ENCODE measurements at regions not wholly inside any gene's neighbourhood (a gene's known extent, or its start where the extent isn't known, plus 50 kb on each side); places are given as distances from the start of the nearest gene placed in this dataset.

DNA sequence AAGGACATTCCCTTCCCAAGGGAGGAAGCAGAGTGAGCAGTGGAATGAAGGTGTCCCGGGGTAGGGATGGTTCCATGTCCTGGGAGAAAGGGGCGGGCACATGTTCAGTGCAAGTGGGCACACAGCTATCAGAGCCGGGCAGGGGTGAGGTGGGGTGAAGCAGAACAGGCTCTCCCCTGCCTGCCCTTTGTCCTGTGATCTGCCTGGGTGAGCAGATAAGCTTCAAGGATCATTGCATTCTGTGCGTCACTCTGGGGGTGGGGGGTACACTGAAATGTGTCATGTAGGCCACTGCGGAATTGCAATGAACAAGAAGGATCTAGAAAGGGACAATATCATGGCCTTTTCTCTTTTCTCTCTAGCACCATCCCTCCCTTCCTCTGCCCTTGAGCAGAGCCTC, 61.7 kb upstream of the SHB start:
- Histone ChIP-seq H3K56ac (ENCODE audit: insufficient read length, low read depth, low read length) (no peak overlapping the region), H4K5ac (ENCODE audit: insufficient read length, low read depth, low read length) (no peak overlapping the region), H3K4me1 (ENCODE audit: insufficient read depth, low read length) (no peaks in the 10 kb centered on the region), H3K4me2 (ENCODE audit: insufficient read depth, insufficient read length, low read length) (no peak overlapping the region), H3K14ac (ENCODE audit: insufficient read depth, low read length) (no peak overlapping the region), H3K23me2 (ENCODE audit: insufficient read length, low read depth, low read length, poor library complexity, severe bottlenecking) (peaks cover 3% of the 10 kb centered on the region), H3K79me2 (ENCODE audit: insufficient read depth, low read length) (no peaks in the 10 kb centered on the region), H3K9me3 (ENCODE audit: control insufficient read depth, low read depth, low read length) (no peaks in the 10 kb centered on the region), H3K23ac (ENCODE audit: insufficient read length, low read depth, low read length) (no peak overlapping the region), H4K8ac (replicated peaks; ENCODE audit: insufficient read length, low read depth, low read length) (no peak overlapping the region), H4K20me1 (ENCODE audit: control insufficient read depth, insufficient read depth, insufficient read length) (no peaks in the 10 kb centered on the region), H3K27ac (ENCODE audit: insufficient read length, low read depth, low read length) (no peak overlapping the region), H2AFZ (ENCODE audit: low read length) (no peak overlapping the region), H2BK12ac (ENCODE audit: insufficient read length, low read depth, low read length) (no peak overlapping the region), H3K4ac (ENCODE audit: low read depth, low read length) (no peak overlapping the region), H4K91ac (ENCODE audit: insufficient read length, low read depth, low read length) (no peak overlapping the region), H3K27me3 (ENCODE audit: insufficient read depth, low read length) (no peaks in the 10 kb centered on the region; the same call in 1 of the 2 replicates), H2BK120ac (ENCODE audit: low read depth, low read length, poor library complexity, severe bottlenecking) (no peak overlapping the region), H3K18ac (ENCODE audit: insufficient read length, low read depth, low read length) (no peak overlapping the region), H2AK5ac (ENCODE audit: insufficient read length, low read length) (no peak overlapping the region), H2BK20ac (ENCODE audit: low read depth, low read length, poor library complexity, severe bottlenecking) (no peak overlapping the region), H2BK5ac (ENCODE audit: insufficient read length, low read length) (no peak overlapping the region), H3K79me1 (ENCODE audit: insufficient read depth, low read depth, low read length, poor library complexity, severe bottlenecking) (no peaks in the 10 kb centered on the region), H3K9ac (ENCODE audit: extremely low read depth, insufficient read length, low read length) (no peak overlapping the region), H2BK15ac (ENCODE audit: low read depth, low read length) (no peak overlapping the region), H3T11ph (ENCODE audit: low read length) (no peak overlapping the region)
- no peaks in the 10 kb centered on the region for H3K9me3 Mint-ChIP-seq
- no CpG with 5 or more reads among the region's 5 CpGs for WGBS (ENCODE audit: extremely low coverage, insufficient read length, low lambda C conversion rate)
- TF ChIP-seq, protein P1, sequence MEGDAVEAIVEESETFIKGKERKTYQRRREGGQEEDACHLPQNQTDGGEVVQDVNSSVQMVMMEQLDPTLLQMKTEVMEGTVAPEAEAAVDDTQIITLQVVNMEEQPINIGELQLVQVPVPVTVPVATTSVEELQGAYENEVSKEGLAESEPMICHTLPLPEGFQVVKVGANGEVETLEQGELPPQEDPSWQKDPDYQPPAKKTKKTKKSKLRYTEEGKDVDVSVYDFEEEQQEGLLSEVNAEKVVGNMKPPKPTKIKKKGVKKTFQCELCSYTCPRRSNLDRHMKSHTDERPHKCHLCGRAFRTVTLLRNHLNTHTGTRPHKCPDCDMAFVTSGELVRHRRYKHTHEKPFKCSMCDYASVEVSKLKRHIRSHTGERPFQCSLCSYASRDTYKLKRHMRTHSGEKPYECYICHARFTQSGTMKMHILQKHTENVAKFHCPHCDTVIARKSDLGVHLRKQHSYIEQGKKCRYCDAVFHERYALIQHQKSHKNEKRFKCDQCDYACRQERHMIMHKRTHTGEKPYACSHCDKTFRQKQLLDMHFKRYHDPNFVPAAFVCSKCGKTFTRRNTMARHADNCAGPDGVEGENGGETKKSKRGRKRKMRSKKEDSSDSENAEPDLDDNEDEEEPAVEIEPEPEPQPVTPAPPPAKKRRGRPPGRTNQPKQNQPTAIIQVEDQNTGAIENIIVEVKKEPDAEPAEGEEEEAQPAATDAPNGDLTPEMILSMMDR (conservative IDR thresholded peaks at IDR 0.05) = no peak
- DNase-seq = no peak
- peaks cover 9 to 12% of the 10 kb centered on the region in 2 experiments for H3K4me1 Mint-ChIP-seq
- H3K36me3 Mint-ChIP-seq (ENCODE audit: insufficient read depth in 1 of 3, low read depth in 3 of 3) = no peaks in the 10 kb centered on the region
- H3K27ac Mint-ChIP-seq = no peak overlapping the region
- H3K4me3 Mint-ChIP-seq = no peak overlapping the region
- H3K27me3 Mint-ChIP-seq (ENCODE audit: low read depth) = peaks cover 44% of the 10 kb centered on the region

Data from H9 (cell line).